ENCODE measurements at regions not wholly inside any gene's neighbourhood (a gene's known extent, or its start where the extent isn't known, plus 50 kb on each side); places are given as distances from the start of the nearest gene placed in this dataset.
"Not testable (repeated sequence)": the region's sequence is repeated elsewhere in the genome, so short reads cannot be mapped to it uniquely, and the experiment has no call there.

GRCh38 chrX:13188731-13189309 lies 131.0 kb downstream of the ATXN3L start:
- H3K27me3 ChIP-seq (ENCODE audit: control insufficient read depth, insufficient read depth, low read length) = no peaks in the 10 kb centered on the region; the same call in 1 of the 2 replicates
- H3K27ac ChIP-seq (ENCODE audit: low read depth, low read length) = no peak overlapping the region
- no peaks in the 10 kb centered on the region for H3K4me1 ChIP-seq (ENCODE audit: control insufficient read depth, insufficient read depth, low read length)
- 0 out of 2 replicates have a peak, but pooled peaks cover 2% of the 10 kb centered on the region for H3K9me3 ChIP-seq (ENCODE audit: control insufficient read depth, insufficient read depth, low read depth, low read length)
- no peak overlapping the region for H3K9ac ChIP-seq (ENCODE audit: low read length)
- H3K36me3 ChIP-seq (ENCODE audit: control insufficient read depth, insufficient read depth, low read length) = no peaks in the 10 kb centered on the region
- H3K4me3 ChIP-seq (ENCODE audit: low read depth, low read length) = no peak overlapping the region

- H3K27me3 ChIP-seq (ENCODE audit: control insufficient read depth, insufficient read depth, low read length); H3K9me3 ChIP-seq (ENCODE audit: control insufficient read depth, insufficient read depth, low read depth, low read length); H3K4me1 ChIP-seq (ENCODE audit: control insufficient read depth, insufficient read depth, low read length); H3K4me3 ChIP-seq (ENCODE audit: low read depth, low read length); H3K9ac ChIP-seq (ENCODE audit: low read length); H3K27ac ChIP-seq (ENCODE audit: low read depth, low read length); H3K36me3 ChIP-seq (ENCODE audit: control insufficient read depth, insufficient read depth, low read length): not testable (repeated sequence)
Measured at GRCh38 chrX:13186643-13187042, 133.2 kb downstream of the ATXN3L start.

GRCh38 chrX:13180807-13181206 lies 136.4 kb upstream of the FAM9C start:
- H3K36me3 ChIP-seq (ENCODE audit: control insufficient read depth, insufficient read depth, low read length) = no peaks in the 10 kb centered on the region
- H3K4me3 ChIP-seq (ENCODE audit: low read depth, low read length) = no peak overlapping the region
- peaks cover 10% of the 10 kb centered on the region; the same call in 1 of the 2 replicates for H3K9me3 ChIP-seq (ENCODE audit: control insufficient read depth, insufficient read depth, low read depth, low read length)
- H3K27ac ChIP-seq (ENCODE audit: low read depth, low read length) = no peak overlapping the region
- H3K9ac ChIP-seq (ENCODE audit: low read length) = no peak overlapping the region
- H3K4me1 ChIP-seq (ENCODE audit: control insufficient read depth, insufficient read depth, low read length) = 0 out of 2 replicates have a peak, but pooled peaks cover 3% of the 10 kb centered on the region
- H3K27me3 ChIP-seq (ENCODE audit: control insufficient read depth, insufficient read depth, low read length) = peaks cover 5% of the 10 kb centered on the region; the same call in 1 of the 2 replicates

GRCh38 chrX:13179586-13179985 lies 135.2 kb upstream of the FAM9C start:
- Histone ChIP-seq H3K9me3 (ENCODE audit: control insufficient read depth, insufficient read depth, low read depth, low read length) (peaks cover 10% of the 10 kb centered on the region; the same call in 1 of the 2 replicates), H3K36me3 (ENCODE audit: control insufficient read depth, insufficient read depth, low read length) (no peaks in the 10 kb centered on the region), H3K27ac (ENCODE audit: low read depth, low read length) (no peak overlapping the region), H3K27me3 (ENCODE audit: control insufficient read depth, insufficient read depth, low read length) (peaks cover 5% of the 10 kb centered on the region; the same call in 1 of the 2 replicates), H3K4me3 (ENCODE audit: low read depth, low read length) (no peak overlapping the region), H3K4me1 (ENCODE audit: control insufficient read depth, insufficient read depth, low read length) (0 out of 2 replicates have a peak, but pooled peaks cover 3% of the 10 kb centered on the region), H3K9ac (ENCODE audit: low read length) (no peak overlapping the region)

- Histone ChIP-seq H3K36me3 (ENCODE audit: control insufficient read depth, insufficient read depth, low read length) (no peaks in the 10 kb centered on the region), H3K4me1 (ENCODE audit: control insufficient read depth, insufficient read depth, low read length) (0 out of 2 replicates have a peak, but pooled peaks cover 3% of the 10 kb centered on the region), H3K27me3 (ENCODE audit: control insufficient read depth, insufficient read depth, low read length) (peaks cover 5% of the 10 kb centered on the region; the same call in 1 of the 2 replicates), H3K9ac (ENCODE audit: low read length) (no peak overlapping the region), H3K27ac (ENCODE audit: low read depth, low read length) (no peak overlapping the region), H3K4me3 (ENCODE audit: low read depth, low read length) (no peak overlapping the region), H3K9me3 (ENCODE audit: control insufficient read depth, insufficient read depth, low read depth, low read length) (peaks cover 10% of the 10 kb centered on the region; the same call in 1 of the 2 replicates)
Measured at GRCh38 chrX:13179100-13179499, 134.7 kb upstream of the FAM9C start.

GRCh38 chrX:13177921-13178566 lies 133.6 kb upstream of the FAM9C start:
- 0 out of 2 replicates have a peak, but pooled peaks cover 3% of the 10 kb centered on the region for H3K4me1 ChIP-seq (ENCODE audit: control insufficient read depth, insufficient read depth, low read length)
- H3K9me3 ChIP-seq (ENCODE audit: control insufficient read depth, insufficient read depth, low read depth, low read length) = peaks cover 10% of the 10 kb centered on the region; the same call in 1 of the 2 replicates
- H3K9ac ChIP-seq (ENCODE audit: low read length) = no peak overlapping the region
- no peaks in the 10 kb centered on the region for H3K36me3 ChIP-seq (ENCODE audit: control insufficient read depth, insufficient read depth, low read length)
- no peak overlapping the region for H3K4me3 ChIP-seq (ENCODE audit: low read depth, low read length)
- no peak overlapping the region for H3K27ac ChIP-seq (ENCODE audit: low read depth, low read length)
- H3K27me3 ChIP-seq (ENCODE audit: control insufficient read depth, insufficient read depth, low read length) = peaks cover 5% of the 10 kb centered on the region; the same call in 1 of the 2 replicates

- Histone ChIP-seq H3K4me3 (ENCODE audit: low read depth, low read length) (no peak overlapping the region), H3K36me3 (ENCODE audit: control insufficient read depth, insufficient read depth, low read length) (no peaks in the 10 kb centered on the region), H3K9ac (ENCODE audit: low read length) (no peak overlapping the region), H3K27ac (ENCODE audit: low read depth, low read length) (no peak overlapping the region), H3K27me3 (ENCODE audit: control insufficient read depth, insufficient read depth, low read length) (peaks cover 5% of the 10 kb centered on the region; the same call in 1 of the 2 replicates), H3K9me3 (ENCODE audit: control insufficient read depth, insufficient read depth, low read depth, low read length) (no peaks in the 10 kb centered on the region; the same call in 1 of the 2 replicates), H3K4me1 (ENCODE audit: control insufficient read depth, insufficient read depth, low read length) (0 out of 2 replicates have a peak, but pooled peaks cover 3% of the 10 kb centered on the region)
Measured at GRCh38 chrX:13175056-13175455, 130.6 kb upstream of the FAM9C start.

- no peak overlapping the region for H3K9ac ChIP-seq (ENCODE audit: low read length)
- peaks cover 3% of the 10 kb centered on the region; the same call in 1 of the 2 replicates for H3K9me3 ChIP-seq (ENCODE audit: control insufficient read depth, insufficient read depth, low read depth, low read length)
- H3K27ac ChIP-seq (ENCODE audit: low read depth, low read length) = no peak overlapping the region
- no peak overlapping the region for H3K4me3 ChIP-seq (ENCODE audit: low read depth, low read length)
- no peaks in the 10 kb centered on the region for H3K36me3 ChIP-seq (ENCODE audit: control insufficient read depth, insufficient read depth, low read length)
- H3K27me3 ChIP-seq (ENCODE audit: control insufficient read depth, insufficient read depth, low read length) = no peaks in the 10 kb centered on the region; the same call in 1 of the 2 replicates
- peaks cover 14% of the 10 kb centered on the region for H3K4me1 ChIP-seq (ENCODE audit: control insufficient read depth, insufficient read depth, low read length)
Measured at GRCh38 chrX:13170966-13171558, 126.6 kb upstream of the FAM9C start.

- peaks cover 28% of the 10 kb centered on the region for H3K4me1 ChIP-seq (ENCODE audit: control insufficient read depth, insufficient read depth, low read length)
- H3K9me3 ChIP-seq (ENCODE audit: control insufficient read depth, insufficient read depth, low read depth, low read length) = peaks cover 3% of the 10 kb centered on the region; the same call in 1 of the 2 replicates
- no peaks in the 10 kb centered on the region for H3K36me3 ChIP-seq (ENCODE audit: control insufficient read depth, insufficient read depth, low read length)
- H3K27me3 ChIP-seq (ENCODE audit: control insufficient read depth, insufficient read depth, low read length) = no peaks in the 10 kb centered on the region; the same call in 1 of the 2 replicates
- no peak overlapping the region for H3K4me3 ChIP-seq (ENCODE audit: low read depth, low read length)
- H3K9ac ChIP-seq (ENCODE audit: low read length) = no peak overlapping the region
- H3K27ac ChIP-seq (ENCODE audit: low read depth, low read length) = no peak overlapping the region
Measured at GRCh38 chrX:13169684-13170083, 125.3 kb upstream of the FAM9C start.

GRCh38 chrX:13168269-13168668 lies 123.8 kb upstream of the FAM9C start:
- peaks cover 33% of the 10 kb centered on the region for H3K4me1 ChIP-seq (ENCODE audit: control insufficient read depth, insufficient read depth, low read length)
- H3K9me3 ChIP-seq (ENCODE audit: control insufficient read depth, insufficient read depth, low read depth, low read length) = peaks cover 3% of the 10 kb centered on the region; the same call in 1 of the 2 replicates
- H3K4me3 ChIP-seq (ENCODE audit: low read depth, low read length) = no peak overlapping the region
- no peak overlapping the region for H3K27ac ChIP-seq (ENCODE audit: low read depth, low read length)
- no peaks in the 10 kb centered on the region for H3K36me3 ChIP-seq (ENCODE audit: control insufficient read depth, insufficient read depth, low read length)
- no peak overlapping the region for H3K9ac ChIP-seq (ENCODE audit: low read length)
- H3K27me3 ChIP-seq (ENCODE audit: control insufficient read depth, insufficient read depth, low read length) = peaks cover 1% of the 10 kb centered on the region; the same call in 1 of the 2 replicates
